ENCODE measurements at regions not wholly inside any gene's neighbourhood (a gene's known extent, or its start where the extent isn't known, plus 50 kb on each side); places are given as distances from the start of the nearest gene placed in this dataset.

DNA sequence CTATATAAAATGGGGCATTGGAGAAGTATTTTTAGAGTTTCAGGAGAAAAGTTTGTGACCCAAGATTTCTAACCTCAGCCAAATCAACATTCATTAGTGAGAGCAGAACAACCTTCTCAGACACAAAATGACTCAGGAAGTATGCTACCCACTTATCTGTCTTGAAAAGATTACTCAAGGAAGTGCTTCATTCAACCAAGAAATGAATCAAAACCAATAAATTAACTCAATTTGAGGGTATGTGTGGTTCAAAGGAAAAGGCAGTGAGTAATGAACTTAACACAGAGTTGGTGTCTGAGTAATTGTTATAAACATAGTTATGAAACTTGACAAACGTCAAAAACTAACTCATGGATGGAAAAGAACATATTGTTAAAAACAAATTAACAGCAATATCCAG lies 227.6 kb downstream of the HAO1 start:
- Histone ChIP-seq H3K4me2 (ENCODE audit: control insufficient read depth, extremely low read depth, insufficient read depth, low read depth, low read length) (no peak overlapping the region), H3K27ac (ENCODE audit: control insufficient read depth, insufficient read depth, low read length) (no peak overlapping the region), H4K20me1 (ENCODE audit: control insufficient read depth, extremely low read depth, insufficient read depth, low read length) (no peaks in the 10 kb centered on the region), H3K4me3 (ENCODE audit: control insufficient read depth in 2 of 3, extremely low read depth in 1 of 3, insufficient read depth in 2 of 3, low read depth in 1 of 3, low read length in 3 of 3) (no peak overlapping the region), H3K9ac (ENCODE audit: control insufficient read depth, extremely low read depth, insufficient read depth, low read length) (no peak overlapping the region), H3K27me3 (ENCODE audit: control insufficient read depth, extremely low read depth, insufficient read depth, low read length) (no peaks in the 10 kb centered on the region), H3K36me3 (ENCODE audit: control insufficient read depth in 2 of 2, extremely low read depth in 1 of 2, insufficient read depth in 2 of 2, low read length in 2 of 2) (no peaks in the 10 kb centered on the region), H3K9me1 (ENCODE audit: control insufficient read depth, extremely low read depth, insufficient read depth, low read length) (no peaks in the 10 kb centered on the region), H3K4me1 (ENCODE audit: control insufficient read depth, extremely low read depth, insufficient read depth, low read length) (no peaks in the 10 kb centered on the region), H2AFZ (ENCODE audit: control insufficient read depth, low read length) (no peak overlapping the region), H3K79me2 (ENCODE audit: control insufficient read depth, insufficient read depth, low read length) (no peaks in the 10 kb centered on the region), H3K9me3 (ENCODE audit: control insufficient read depth, low read depth, low read length) (no peaks in the 10 kb centered on the region)
- dilution Hi-C loops (cut with MboI; ENCODE audit: extremely low pct_ligation_motif_present, low sequenced_read_pairs) = no loop called here
- TF ChIP-seq, protein P1, sequence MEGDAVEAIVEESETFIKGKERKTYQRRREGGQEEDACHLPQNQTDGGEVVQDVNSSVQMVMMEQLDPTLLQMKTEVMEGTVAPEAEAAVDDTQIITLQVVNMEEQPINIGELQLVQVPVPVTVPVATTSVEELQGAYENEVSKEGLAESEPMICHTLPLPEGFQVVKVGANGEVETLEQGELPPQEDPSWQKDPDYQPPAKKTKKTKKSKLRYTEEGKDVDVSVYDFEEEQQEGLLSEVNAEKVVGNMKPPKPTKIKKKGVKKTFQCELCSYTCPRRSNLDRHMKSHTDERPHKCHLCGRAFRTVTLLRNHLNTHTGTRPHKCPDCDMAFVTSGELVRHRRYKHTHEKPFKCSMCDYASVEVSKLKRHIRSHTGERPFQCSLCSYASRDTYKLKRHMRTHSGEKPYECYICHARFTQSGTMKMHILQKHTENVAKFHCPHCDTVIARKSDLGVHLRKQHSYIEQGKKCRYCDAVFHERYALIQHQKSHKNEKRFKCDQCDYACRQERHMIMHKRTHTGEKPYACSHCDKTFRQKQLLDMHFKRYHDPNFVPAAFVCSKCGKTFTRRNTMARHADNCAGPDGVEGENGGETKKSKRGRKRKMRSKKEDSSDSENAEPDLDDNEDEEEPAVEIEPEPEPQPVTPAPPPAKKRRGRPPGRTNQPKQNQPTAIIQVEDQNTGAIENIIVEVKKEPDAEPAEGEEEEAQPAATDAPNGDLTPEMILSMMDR (optimal IDR thresholded peaks at IDR 0.05 in 1 of 3, IDR thresholded peaks at IDR 0.05 in 1 of 3, conservative IDR thresholded peaks at IDR 0.05 in 1 of 3; ENCODE audit: extremely low read depth in 1 of 3, insufficient read depth in 2 of 3, low read length in 3 of 3) = no peak
- TF ChIP-seq EZH2 (IDR thresholded peaks at IDR 0.05; ENCODE audit: low read length) = no peak
- DNase-seq (ENCODE audit: low read depth, low spot score) = no peak
- no peak for FAIRE-seq

- dilution Hi-C loops (cut with MboI; ENCODE audit: extremely low pct_ligation_motif_present, low sequenced_read_pairs) = no loop called here
- TF ChIP-seq, protein P1 (optimal IDR thresholded peaks at IDR 0.05 in 1 of 3, IDR thresholded peaks at IDR 0.05 in 1 of 3, conservative IDR thresholded peaks at IDR 0.05 in 1 of 3; ENCODE audit: extremely low read depth in 1 of 3, insufficient read depth in 2 of 3, low read length in 3 of 3) = no peak
- TF ChIP-seq EZH2 (IDR thresholded peaks at IDR 0.05; ENCODE audit: low read length) = no peak
- no peak for FAIRE-seq
- no peak overlapping the region for H3K4me2 ChIP-seq (ENCODE audit: control insufficient read depth, extremely low read depth, insufficient read depth, low read depth, low read length)
- H3K9me3 ChIP-seq (ENCODE audit: control insufficient read depth, low read depth, low read length) = no peaks in the 10 kb centered on the region
- H3K9ac ChIP-seq (ENCODE audit: control insufficient read depth, extremely low read depth, insufficient read depth, low read length) = no peak overlapping the region
- H3K4me3 ChIP-seq (ENCODE audit: control insufficient read depth in 2 of 3, extremely low read depth in 1 of 3, insufficient read depth in 2 of 3, low read depth in 1 of 3, low read length in 3 of 3) = no peak overlapping the region
- no peak overlapping the region for H2AFZ ChIP-seq (ENCODE audit: control insufficient read depth, low read length)
- no peaks in the 10 kb centered on the region for H3K4me1 ChIP-seq (ENCODE audit: control insufficient read depth, extremely low read depth, insufficient read depth, low read length)
- no peak overlapping the region for H3K27ac ChIP-seq (ENCODE audit: control insufficient read depth, insufficient read depth, low read length)
- no peaks in the 10 kb centered on the region for H3K27me3 ChIP-seq (ENCODE audit: control insufficient read depth, extremely low read depth, insufficient read depth, low read length)
- no peaks in the 10 kb centered on the region for H4K20me1 ChIP-seq (ENCODE audit: control insufficient read depth, extremely low read depth, insufficient read depth, low read length)
- no peaks in the 10 kb centered on the region for H3K9me1 ChIP-seq (ENCODE audit: control insufficient read depth, extremely low read depth, insufficient read depth, low read length)
- H3K79me2 ChIP-seq (ENCODE audit: control insufficient read depth, insufficient read depth, low read length) = no peaks in the 10 kb centered on the region
- no peaks in the 10 kb centered on the region for H3K36me3 ChIP-seq (ENCODE audit: control insufficient read depth in 2 of 2, extremely low read depth in 1 of 2, insufficient read depth in 2 of 2, low read length in 2 of 2)
- no peak for DNase-seq (ENCODE audit: low read depth, low spot score)
Observed at GRCh38 chr20:7714549-7714948, 225.7 kb downstream of the HAO1 start.

Data from keratinocyte (primary cell).